Keratinocyte (primary cell): ENCODE measurements at regions not wholly inside any gene's neighbourhood (a gene's known extent, or its start where the extent isn't known, plus 50 kb on each side); places are given as distances from the start of the nearest gene placed in this dataset.

Source experiments
- DNase-seq: peaks from one replicate; pipeline ENCODE4 v3.0.0-alpha.2; 2011; ENCODE audit warnings: low read depth, missing footprints, low spot score
- FAIRE-seq: peaks from 2 replicates; lab custom pipeline; 2011; peaks lifted over from hg19 to GRCh38; lab: Jason Lieb, UNC
- H2AFZ ChIP-seq: 2 replicates; pipeline ENCODE4 v1.6.0; 2012; ENCODE audit warnings: low read length, control low read depth, inconsistent platforms; ENCODE audit not compliant: control insufficient read depth
- H3K27ac ChIP-seq: 2 replicates; pipeline ENCODE4 v1.5.1; 2011; ENCODE audit warnings: low read length; ENCODE audit not compliant: control insufficient read depth, insufficient read depth
- H3K27me3 ChIP-seq: 3 replicates; pipeline ENCODE4 v1.6.0; 2011; ENCODE audit warnings: low read length; ENCODE audit not compliant: control insufficient read depth, insufficient read depth; ENCODE audit errors: extremely low read depth
- H3K36me3 ChIP-seq, 2 experiments: 2 replicates in 1 of 2; 3 replicates in 1 of 2; pipeline ENCODE4 v1.5.1; 2011; ENCODE audit warnings: low read length in 2 of 2, mild to moderate bottlenecking in 1 of 2; ENCODE audit not compliant: control insufficient read depth in 2 of 2, insufficient read depth in 2 of 2; ENCODE audit errors: extremely low read depth in 1 of 2
- H3K4me1 ChIP-seq: 3 replicates; pipeline ENCODE4 v1.5.1; 2011; ENCODE audit warnings: low read length; ENCODE audit not compliant: control insufficient read depth, insufficient read depth; ENCODE audit errors: extremely low read depth
- H3K4me2 ChIP-seq: 3 replicates; pipeline ENCODE4 v1.6.0; 2011; ENCODE audit warnings: low read depth, low read length; ENCODE audit not compliant: control insufficient read depth, insufficient read depth; ENCODE audit errors: extremely low read depth
- H3K4me3 ChIP-seq, 3 experiments: fragments of 200-600 bp in 1 of 3; sonication (generic) in 1 of 3; 2 replicates in 2 of 3; 3 replicates in 1 of 3; pipeline ENCODE4 v1.5.1; 2011 to 2016; ENCODE audit warnings: low read length in 3 of 3, mild to moderate bottlenecking in 3 of 3, control low read depth in 2 of 3, inconsistent platforms in 1 of 3, low read depth in 1 of 3, mixed read lengths in 1 of 3, mixed run types in 1 of 3, moderate library complexity in 1 of 3; ENCODE audit not compliant: control insufficient read depth in 2 of 3, insufficient read depth in 2 of 3; ENCODE audit errors: extremely low read depth in 1 of 3
- H3K79me2 ChIP-seq: 2 replicates; pipeline ENCODE4 v1.6.0; 2012; ENCODE audit warnings: low read length; ENCODE audit not compliant: control insufficient read depth, insufficient read depth
- H3K9ac ChIP-seq: 3 replicates; pipeline ENCODE4 v1.6.0; 2011; ENCODE audit warnings: low read length; ENCODE audit not compliant: control insufficient read depth, insufficient read depth; ENCODE audit errors: extremely low read depth
- H3K9me1 ChIP-seq: 3 replicates; pipeline ENCODE4 v1.6.0; 2011; ENCODE audit warnings: low read length; ENCODE audit not compliant: control insufficient read depth, insufficient read depth; ENCODE audit errors: extremely low read depth
- H3K9me3 ChIP-seq: 2 replicates; pipeline ENCODE4 v1.5.1; 2012; ENCODE audit warnings: low read depth, low read length; ENCODE audit not compliant: control insufficient read depth
- H4K20me1 ChIP-seq: 3 replicates; pipeline ENCODE4 v1.6.0; 2011; ENCODE audit warnings: low read length; ENCODE audit not compliant: control insufficient read depth, insufficient read depth; ENCODE audit errors: extremely low read depth
- EZH2 ChIP-seq: IDR thresholded peaks from one replicate; pipeline ENCODE4 v1.6.1; 2012; ENCODE audit warnings: inconsistent platforms, mild to moderate bottlenecking, low read length, moderate library complexity
- dilution Hi-C: fragments of 300-500 bp; cut with MboI; formaldehyde crosslinking; loops from one replicate; pipeline ENCODE4 v1.7.0; 2020; ENCODE audit warnings: low sequenced_read_pairs; ENCODE audit not compliant: extremely low pct_ligation_motif_present
- TF ChIP-seq, protein P1 (sequence below), 3 experiments: IDR thresholded peaks in 1 of 3; conservative IDR thresholded peaks in 1 of 3; optimal IDR thresholded peaks in 1 of 3; 2 replicates in 2 of 3; 3 replicates in 1 of 3; pipeline versions ENCODE3 to v1.5.1; 2011; ENCODE audit warnings: low read length in 3 of 3, mild to moderate bottlenecking in 3 of 3, moderate library complexity in 2 of 3, control low read depth in 1 of 3, inconsistent platforms in 1 of 3; ENCODE audit not compliant: insufficient read depth in 2 of 3; ENCODE audit errors: extremely low read depth in 1 of 3

DNA sequence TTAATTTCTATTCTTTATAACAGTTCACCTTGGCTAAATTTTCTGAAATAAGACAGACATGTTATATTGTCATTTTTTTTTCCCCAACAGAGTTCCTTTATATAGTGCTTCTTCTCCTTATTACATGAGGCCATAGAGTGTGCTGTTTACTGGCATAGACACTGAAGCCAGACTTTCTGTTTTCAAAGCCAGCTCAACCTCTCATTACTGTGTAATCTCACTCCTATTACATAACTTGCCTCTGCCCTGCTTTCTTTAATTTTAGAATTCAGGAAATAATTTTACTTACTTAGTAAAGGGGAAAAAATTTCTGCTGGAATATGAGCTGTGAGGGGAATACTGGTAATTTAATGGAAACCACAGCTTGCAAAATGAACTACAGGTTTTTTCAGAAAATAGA is 1380.4 kb downstream of the SLITRK1 start:
- no peak overlapping the region for H3K4me3 ChIP-seq
- no peaks in the 10 kb centered on the region for H3K36me3 ChIP-seq
- no peaks in the 10 kb centered on the region for H3K9me1 ChIP-seq
- no peaks in the 10 kb centered on the region for H4K20me1 ChIP-seq
- no peaks in the 10 kb centered on the region for H3K4me1 ChIP-seq
- dilution Hi-C loops: no loop called here
- no peaks in the 10 kb centered on the region for H3K79me2 ChIP-seq
- H3K27ac ChIP-seq: no peak overlapping the region
- DNase-seq: no peak
- no peak overlapping the region for H3K9ac ChIP-seq
- TF ChIP-seq, protein P1, sequence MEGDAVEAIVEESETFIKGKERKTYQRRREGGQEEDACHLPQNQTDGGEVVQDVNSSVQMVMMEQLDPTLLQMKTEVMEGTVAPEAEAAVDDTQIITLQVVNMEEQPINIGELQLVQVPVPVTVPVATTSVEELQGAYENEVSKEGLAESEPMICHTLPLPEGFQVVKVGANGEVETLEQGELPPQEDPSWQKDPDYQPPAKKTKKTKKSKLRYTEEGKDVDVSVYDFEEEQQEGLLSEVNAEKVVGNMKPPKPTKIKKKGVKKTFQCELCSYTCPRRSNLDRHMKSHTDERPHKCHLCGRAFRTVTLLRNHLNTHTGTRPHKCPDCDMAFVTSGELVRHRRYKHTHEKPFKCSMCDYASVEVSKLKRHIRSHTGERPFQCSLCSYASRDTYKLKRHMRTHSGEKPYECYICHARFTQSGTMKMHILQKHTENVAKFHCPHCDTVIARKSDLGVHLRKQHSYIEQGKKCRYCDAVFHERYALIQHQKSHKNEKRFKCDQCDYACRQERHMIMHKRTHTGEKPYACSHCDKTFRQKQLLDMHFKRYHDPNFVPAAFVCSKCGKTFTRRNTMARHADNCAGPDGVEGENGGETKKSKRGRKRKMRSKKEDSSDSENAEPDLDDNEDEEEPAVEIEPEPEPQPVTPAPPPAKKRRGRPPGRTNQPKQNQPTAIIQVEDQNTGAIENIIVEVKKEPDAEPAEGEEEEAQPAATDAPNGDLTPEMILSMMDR (optimal IDR thresholded peaks at IDR 0.05 in 1 of 3, IDR thresholded peaks at IDR 0.05 in 1 of 3, conservative IDR thresholded peaks at IDR 0.05 in 1 of 3; ENCODE audit: extremely low read depth in 1 of 3, insufficient read depth in 2 of 3, low read length in 3 of 3): no peak
- TF ChIP-seq EZH2: no peak
- FAIRE-seq: no peak
- H3K9me3 ChIP-seq: no peaks in the 10 kb centered on the region
- H2AFZ ChIP-seq: no peak overlapping the region
- no peak overlapping the region for H3K4me2 ChIP-seq
- H3K27me3 ChIP-seq: no peaks in the 10 kb centered on the region

- no peaks in the 10 kb centered on the region for H3K9me3 ChIP-seq
- H3K4me3 ChIP-seq: no peak overlapping the region
- H3K27ac ChIP-seq: no peak overlapping the region
- no peaks in the 10 kb centered on the region for H3K36me3 ChIP-seq
- FAIRE-seq: no peak
- no peak overlapping the region for H3K9ac ChIP-seq
- no peak overlapping the region for H3K4me2 ChIP-seq
- H4K20me1 ChIP-seq: no peaks in the 10 kb centered on the region
- TF ChIP-seq, protein P1 (optimal IDR thresholded peaks at IDR 0.05 in 1 of 3, IDR thresholded peaks at IDR 0.05 in 1 of 3, conservative IDR thresholded peaks at IDR 0.05 in 1 of 3; ENCODE audit: extremely low read depth in 1 of 3, insufficient read depth in 2 of 3, low read length in 3 of 3): no peak
- H3K4me1 ChIP-seq: no peaks in the 10 kb centered on the region
- no peaks in the 10 kb centered on the region for H3K79me2 ChIP-seq
- dilution Hi-C loops: no loop called here
- H3K27me3 ChIP-seq: no peaks in the 10 kb centered on the region
- DNase-seq: no peak
- H3K9me1 ChIP-seq: no peaks in the 10 kb centered on the region
- H2AFZ ChIP-seq: no peak overlapping the region
Observed at GRCh38 chr13:82480415-82480814, 1401.9 kb downstream of the SLITRK1 start.
